HCT116 (cell line): ENCODE measurements at regions not wholly inside any gene's neighbourhood (a gene's known extent, or its start where the extent isn't known, plus 50 kb on each side); places are given as distances from the start of the nearest gene placed in this dataset.

Experiments used
- ATAC-seq: fragments of 200-7000 bp; cut with Tn5 transposase; 2 replicates; pipeline ENCODE4 v1.9.1; 2020; ENCODE audit warnings: mild to moderate bottlenecking, moderate library complexity
- BruUV-seq: library from RNA; stranded (reverse); fragments of 400-500 nt; replicated peaks from 2 replicates; lab custom pipeline; 2021; lab: Mats Ljungman, UMichigan
- CTCF ChIA-PET: fragments of 300-600 bp; sonication (Branson Sonifier 250); formaldehyde crosslinking; loops from one replicate; lab custom pipeline; 2021; ENCODE audit warnings: antibody characterized with exemption; lab: Charles Lee
- POLR2A ChIA-PET: fragments of 300-600, 350-600 bp; sonication (Branson Sonifier 250); formaldehyde crosslinking; loops from one replicate; lab custom pipeline; 2021; ENCODE audit warnings: antibody characterized with exemption; lab: Charles Lee
- RAD21 ChIA-PET, 2 experiments: fragments of 300-600 bp; sonication (Branson Sonifier 250); formaldehyde crosslinking; loops; one replicate each; lab custom pipeline; 2023; ENCODE audit warnings: low total read pairs in 2 of 2; ENCODE audit not compliant: uncharacterized antibody in 2 of 2, unreplicated experiment in 2 of 2, low non-redundant PET in 1 of 2; lab: Charles Lee
- DNase-seq: peaks from one replicate; pipeline ENCODE4 v3.0.0-alpha.2; 2010; ENCODE audit warnings: low read depth, low spot score
- H2AFZ ChIP-seq: fragments of 200-600 bp; shearing (Covaris generic), sonication (generic); 2 replicates; pipeline ENCODE4 v1.6.1; 2017; ENCODE audit warnings: low read depth, mixed run types, mixed read lengths, antibody characterized with exemption, low read length; ENCODE audit not compliant: poor library complexity, severe bottlenecking
- H3K27ac ChIP-seq: 2 replicates; pipeline ENCODE4 v1.5.1; 2012; ENCODE audit warnings: low read depth, low read length
- H3K27me3 ChIP-seq: fragments of 200-600 bp; sonication (generic); 2 replicates; pipeline ENCODE4 v1.6.1; 2016; ENCODE audit warnings: mixed run types, low read length, mixed read lengths; ENCODE audit not compliant: insufficient read depth
- H3K36me3 ChIP-seq, 2 experiments: fragments of 200-500 bp in 1 of 2; fragments of 200-600 bp in 1 of 2; sonication (Bioruptor generic) in 1 of 2; sonication (generic) in 1 of 2; 2 replicates each; pipeline versions ENCODE4 v1.5.1 to v1.6.1; 2014 to 2016; ENCODE audit warnings: low read length in 2 of 2, inconsistent platforms in 1 of 2, mixed read lengths in 1 of 2, mixed run types in 1 of 2; ENCODE audit not compliant: insufficient read depth in 2 of 2, control insufficient read depth in 1 of 2
- H3K4me1 ChIP-seq, 2 experiments: fragments of 200-600 bp in 1 of 2; sonication (generic) in 1 of 2; 2 replicates each; pipeline versions ENCODE4 v1.5.1 to v1.6.1; 2012 to 2017; ENCODE audit warnings: low read length in 2 of 2, inconsistent platforms in 1 of 2, mild to moderate bottlenecking in 1 of 2, mixed read lengths in 1 of 2, mixed run types in 1 of 2, moderate library complexity in 1 of 2; ENCODE audit not compliant: insufficient read depth in 2 of 2, control insufficient read depth in 1 of 2
- H3K4me2 ChIP-seq: fragments of 200-600 bp; sonication (generic); 2 replicates; pipeline ENCODE4 v1.6.1; 2017; ENCODE audit warnings: mixed run types, low read length, mixed read lengths
- H3K4me3 ChIP-seq, 2 experiments: fragments of 200-600 bp in 1 of 2; sonication (generic) in 1 of 2; replicated peaks in 1 of 2; 2 replicates each; pipeline ENCODE4 v1.5.1; 2011 to 2016; ENCODE audit warnings: low read length in 2 of 2, control low read depth in 1 of 2, low read depth in 1 of 2, mild to moderate bottlenecking in 1 of 2, mixed read lengths in 1 of 2, mixed run types in 1 of 2
- H3K79me2 ChIP-seq: fragments of 200-600 bp; sonication (generic); 2 replicates; pipeline ENCODE4 v1.6.1; 2017; ENCODE audit warnings: mild to moderate bottlenecking, mixed run types, low read length, moderate library complexity, mixed read lengths; ENCODE audit not compliant: insufficient read depth
- H3K9ac ChIP-seq: fragments of 200-600 bp; sonication (generic); 2 replicates; pipeline ENCODE4 v1.6.1; 2016; ENCODE audit warnings: low read length, mixed read lengths
- H3K9me2 ChIP-seq: fragments of 200-600 bp; sonication (generic), shearing (Covaris generic); 2 replicates; pipeline ENCODE4 v1.6.1; 2017; ENCODE audit warnings: mixed run types, mild to moderate bottlenecking, moderate library complexity; ENCODE audit not compliant: insufficient read depth
- H3K9me3 ChIP-seq, 2 experiments: fragments of 200-500 bp in 1 of 2; fragments of 200-600 bp in 1 of 2; sonication (Bioruptor generic) in 1 of 2; sonication (generic) in 1 of 2; 2 replicates each; pipeline ENCODE4 v1.6.1; 2014 to 2017; ENCODE audit warnings: low read length in 2 of 2, mixed read lengths in 2 of 2, inconsistent platforms in 1 of 2, low read depth in 1 of 2, mild to moderate bottlenecking in 1 of 2, mixed run types in 1 of 2, moderate library complexity in 1 of 2; ENCODE audit not compliant: control insufficient read depth in 1 of 2, insufficient read depth in 1 of 2
- H4K20me1 ChIP-seq: fragments of 200-600 bp; sonication (generic), shearing (Covaris generic); 2 replicates; pipeline ENCODE4 v1.6.1; 2017; ENCODE audit warnings: mixed run types, mild to moderate bottlenecking, moderate library complexity; ENCODE audit not compliant: insufficient read depth
- CBX3 ChIP-seq: IDR thresholded peaks from 2 replicates; pipeline ENCODE4 v1.6.1; 2012; ENCODE audit warnings: low read depth
- CEBPB ChIP-seq: IDR thresholded peaks from 2 replicates; pipeline ENCODE4 v1.6.1; 2012; ENCODE audit warnings: low read depth
- EZH2 ChIP-seq: fragments of 200-600 bp; sonication (generic); IDR thresholded peaks from 2 replicates; pipeline ENCODE4 v1.6.1; 2017; ENCODE audit warnings: antibody characterized with exemption, mixed run types
- FOSL1 ChIP-seq: IDR thresholded peaks from 2 replicates; pipeline ENCODE4 v1.6.1; 2012; ENCODE audit warnings: low read depth
- RAD21 ChIP-seq: IDR thresholded peaks from 2 replicates; pipeline ENCODE4 v1.6.1; 2012; ENCODE audit warnings: low read depth, mild to moderate bottlenecking
- SIN3A ChIP-seq: IDR thresholded peaks from 2 replicates; pipeline ENCODE4 v1.6.1; 2012; ENCODE audit warnings: low read depth
- SRF ChIP-seq: IDR thresholded peaks from 2 replicates; pipeline ENCODE4 v1.6.1; 2012; ENCODE audit warnings: low read depth
- TCF7L2 ChIP-seq: IDR thresholded peaks from 2 replicates; pipeline ENCODE4 v1.7.0; 2011; ENCODE audit warnings: borderline replicate concordance, inconsistent platforms; ENCODE audit not compliant: insufficient read depth, insufficient read length; ENCODE audit errors: extremely low read depth
- YY1 ChIP-seq: IDR thresholded peaks from 2 replicates; pipeline ENCODE4 v1.6.1; 2011; ENCODE audit warnings: low read length, low read depth, moderate library complexity, mild to moderate bottlenecking; ENCODE audit not compliant: insufficient replicate concordance; ENCODE audit errors: extremely low read depth
- ZFX ChIP-seq: fragments of 450-650 bp; IDR thresholded peaks from 2 replicates; pipeline ENCODE4 v1.6.1; 2017
- ZNF274 ChIP-seq: fragments of 200-500 bp; sonication (Bioruptor generic); IDR thresholded peaks from 2 replicates; pipeline ENCODE4 v1.6.1; 2014; ENCODE audit warnings: mild to moderate bottlenecking, low read depth, low read length, inconsistent platforms
- intact Hi-C: fragments of 100-400 bp; cut with micrococcal nuclease; formaldehyde crosslinking; loops from 2 replicates; pipeline ENCODE4 v1.10.0; 2022
- TF ChIP-seq, protein P1 (sequence below): IDR thresholded peaks from 2 replicates; pipeline ENCODE4 v1.6.1; 2011; ENCODE audit warnings: mild to moderate bottlenecking, low read length, moderate library complexity; ENCODE audit not compliant: insufficient replicate concordance; ENCODE audit errors: extremely low read depth
- TF ChIP-seq, protein P2 (sequence below): IDR thresholded peaks from 2 replicates; pipeline ENCODE4 v1.6.1; 2012; ENCODE audit warnings: low read depth
- TF ChIP-seq, protein P3 (sequence below): IDR thresholded peaks from 2 replicates; pipeline ENCODE4 v1.6.1; 2012
- TF ChIP-seq, protein P4 (sequence below), 3 experiments: fragments of 200-600 bp in 1 of 3; sonication (generic) in 1 of 3; IDR thresholded peaks in 2 of 3; conservative IDR thresholded peaks in 1 of 3; 2 replicates each; pipeline ENCODE4 v1.5.1; 2012 to 2017; ENCODE audit warnings: low read depth in 2 of 3, low read length in 2 of 3, antibody characterized with exemption in 1 of 3, borderline replicate concordance in 1 of 3, control low read depth in 1 of 3, mild to moderate bottlenecking in 1 of 3, mixed read lengths in 1 of 3, mixed run types in 1 of 3, moderate library complexity in 1 of 3; ENCODE audit not compliant: insufficient read depth in 1 of 3

DNA sequence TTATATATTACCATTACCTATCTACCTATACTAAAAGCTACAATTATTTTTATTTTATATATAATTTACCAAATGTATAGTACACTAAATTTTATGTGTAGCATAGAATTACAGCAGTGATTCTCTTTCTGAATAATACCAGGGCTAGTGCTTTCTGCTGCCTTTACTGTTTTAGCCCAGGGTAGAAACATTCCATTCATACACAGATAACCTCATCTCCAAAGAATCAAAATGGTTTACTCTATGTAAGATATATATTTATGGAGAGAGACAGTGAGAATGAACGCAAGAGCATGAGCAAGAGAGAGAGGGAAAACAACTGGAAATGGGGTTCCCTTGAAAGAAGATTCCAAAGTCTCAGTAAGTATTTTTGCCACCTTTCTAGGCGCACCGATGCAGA, 56.3 kb upstream of the ATXN1 start:
- peaks cover 0 to 10% of the 10 kb centered on the region in 2 experiments; a peak in 1 of 4 replicates for H3K9me3 ChIP-seq
- POLR2A ChIA-PET = no interaction called here
- intact Hi-C loops = no loop called here
- H3K9me2 ChIP-seq = no peaks in the 10 kb centered on the region
- BruUV-seq = no TSS peak
- TF ChIP-seq SIN3A = no peak
- TF ChIP-seq, protein P1, sequence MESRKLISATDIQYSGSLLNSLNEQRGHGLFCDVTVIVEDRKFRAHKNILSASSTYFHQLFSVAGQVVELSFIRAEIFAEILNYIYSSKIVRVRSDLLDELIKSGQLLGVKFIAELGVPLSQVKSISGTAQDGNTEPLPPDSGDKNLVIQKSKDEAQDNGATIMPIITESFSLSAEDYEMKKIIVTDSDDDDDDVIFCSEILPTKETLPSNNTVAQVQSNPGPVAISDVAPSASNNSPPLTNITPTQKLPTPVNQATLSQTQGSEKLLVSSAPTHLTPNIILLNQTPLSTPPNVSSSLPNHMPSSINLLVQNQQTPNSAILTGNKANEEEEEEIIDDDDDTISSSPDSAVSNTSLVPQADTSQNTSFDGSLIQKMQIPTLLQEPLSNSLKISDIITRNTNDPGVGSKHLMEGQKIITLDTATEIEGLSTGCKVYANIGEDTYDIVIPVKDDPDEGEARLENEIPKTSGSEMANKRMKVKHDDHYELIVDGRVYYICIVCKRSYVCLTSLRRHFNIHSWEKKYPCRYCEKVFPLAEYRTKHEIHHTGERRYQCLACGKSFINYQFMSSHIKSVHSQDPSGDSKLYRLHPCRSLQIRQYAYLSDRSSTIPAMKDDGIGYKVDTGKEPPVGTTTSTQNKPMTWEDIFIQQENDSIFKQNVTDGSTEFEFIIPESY = no peak
- TF ChIP-seq RAD21 = no peak
- TF ChIP-seq, protein P2, sequence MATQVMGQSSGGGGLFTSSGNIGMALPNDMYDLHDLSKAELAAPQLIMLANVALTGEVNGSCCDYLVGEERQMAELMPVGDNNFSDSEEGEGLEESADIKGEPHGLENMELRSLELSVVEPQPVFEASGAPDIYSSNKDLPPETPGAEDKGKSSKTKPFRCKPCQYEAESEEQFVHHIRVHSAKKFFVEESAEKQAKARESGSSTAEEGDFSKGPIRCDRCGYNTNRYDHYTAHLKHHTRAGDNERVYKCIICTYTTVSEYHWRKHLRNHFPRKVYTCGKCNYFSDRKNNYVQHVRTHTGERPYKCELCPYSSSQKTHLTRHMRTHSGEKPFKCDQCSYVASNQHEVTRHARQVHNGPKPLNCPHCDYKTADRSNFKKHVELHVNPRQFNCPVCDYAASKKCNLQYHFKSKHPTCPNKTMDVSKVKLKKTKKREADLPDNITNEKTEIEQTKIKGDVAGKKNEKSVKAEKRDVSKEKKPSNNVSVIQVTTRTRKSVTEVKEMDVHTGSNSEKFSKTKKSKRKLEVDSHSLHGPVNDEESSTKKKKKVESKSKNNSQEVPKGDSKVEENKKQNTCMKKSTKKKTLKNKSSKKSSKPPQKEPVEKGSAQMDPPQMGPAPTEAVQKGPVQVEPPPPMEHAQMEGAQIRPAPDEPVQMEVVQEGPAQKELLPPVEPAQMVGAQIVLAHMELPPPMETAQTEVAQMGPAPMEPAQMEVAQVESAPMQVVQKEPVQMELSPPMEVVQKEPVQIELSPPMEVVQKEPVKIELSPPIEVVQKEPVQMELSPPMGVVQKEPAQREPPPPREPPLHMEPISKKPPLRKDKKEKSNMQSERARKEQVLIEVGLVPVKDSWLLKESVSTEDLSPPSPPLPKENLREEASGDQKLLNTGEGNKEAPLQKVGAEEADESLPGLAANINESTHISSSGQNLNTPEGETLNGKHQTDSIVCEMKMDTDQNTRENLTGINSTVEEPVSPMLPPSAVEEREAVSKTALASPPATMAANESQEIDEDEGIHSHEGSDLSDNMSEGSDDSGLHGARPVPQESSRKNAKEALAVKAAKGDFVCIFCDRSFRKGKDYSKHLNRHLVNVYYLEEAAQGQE = no peak
- TF ChIP-seq CEBPB = no peak
- TF ChIP-seq, protein P3, sequence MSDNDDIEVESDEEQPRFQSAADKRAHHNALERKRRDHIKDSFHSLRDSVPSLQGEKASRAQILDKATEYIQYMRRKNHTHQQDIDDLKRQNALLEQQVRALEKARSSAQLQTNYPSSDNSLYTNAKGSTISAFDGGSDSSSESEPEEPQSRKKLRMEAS = no peak
- TF ChIP-seq EZH2 = no peak
- TF ChIP-seq ZFX = no peak
- TF ChIP-seq FOSL1 = no peak
- no peak for TF ChIP-seq SRF
- TF ChIP-seq YY1 = no peak
- TF ChIP-seq, protein P4, sequence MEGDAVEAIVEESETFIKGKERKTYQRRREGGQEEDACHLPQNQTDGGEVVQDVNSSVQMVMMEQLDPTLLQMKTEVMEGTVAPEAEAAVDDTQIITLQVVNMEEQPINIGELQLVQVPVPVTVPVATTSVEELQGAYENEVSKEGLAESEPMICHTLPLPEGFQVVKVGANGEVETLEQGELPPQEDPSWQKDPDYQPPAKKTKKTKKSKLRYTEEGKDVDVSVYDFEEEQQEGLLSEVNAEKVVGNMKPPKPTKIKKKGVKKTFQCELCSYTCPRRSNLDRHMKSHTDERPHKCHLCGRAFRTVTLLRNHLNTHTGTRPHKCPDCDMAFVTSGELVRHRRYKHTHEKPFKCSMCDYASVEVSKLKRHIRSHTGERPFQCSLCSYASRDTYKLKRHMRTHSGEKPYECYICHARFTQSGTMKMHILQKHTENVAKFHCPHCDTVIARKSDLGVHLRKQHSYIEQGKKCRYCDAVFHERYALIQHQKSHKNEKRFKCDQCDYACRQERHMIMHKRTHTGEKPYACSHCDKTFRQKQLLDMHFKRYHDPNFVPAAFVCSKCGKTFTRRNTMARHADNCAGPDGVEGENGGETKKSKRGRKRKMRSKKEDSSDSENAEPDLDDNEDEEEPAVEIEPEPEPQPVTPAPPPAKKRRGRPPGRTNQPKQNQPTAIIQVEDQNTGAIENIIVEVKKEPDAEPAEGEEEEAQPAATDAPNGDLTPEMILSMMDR (IDR thresholded peaks at IDR 0.05 in 2 of 3, conservative IDR thresholded peaks at IDR 0.05 in 1 of 3; ENCODE audit: borderline replicate concordance in 1 of 3, insufficient read depth in 1 of 3, low read depth in 2 of 3, low read length in 2 of 3) = no peak
- TF ChIP-seq ZNF274 = no peak
- TF ChIP-seq CBX3 = no peak
- TF ChIP-seq TCF7L2 = no peak
- no peak overlapping the region for H2AFZ ChIP-seq
- H3K36me3 ChIP-seq = no peaks in the 10 kb centered on the region
- no peak overlapping the region for H3K9ac ChIP-seq
- RAD21 ChIA-PET = no interaction called here
- H3K27me3 ChIP-seq = no peaks in the 10 kb centered on the region
- no peak overlapping the region for H3K4me3 ChIP-seq
- DNase-seq = no peak
- H3K4me1 ChIP-seq = no peaks in the 10 kb centered on the region
- CTCF ChIA-PET = interaction anchor here (0.7 kb wide), 1 partner anchor 46 kb away, joined by 3 read pairs; no protein-coding TSS in a partner anchor
- H3K4me2 ChIP-seq = no peak overlapping the region
- no peaks in the 10 kb centered on the region for H4K20me1 ChIP-seq
- no peaks in the 10 kb centered on the region for H3K79me2 ChIP-seq
- ATAC-seq = no peak
- no peak overlapping the region for H3K27ac ChIP-seq
